ENCODE measurements at regions not wholly inside any gene's neighbourhood (a gene's known extent, or its start where the extent isn't known, plus 50 kb on each side); places are given as distances from the start of the nearest gene placed in this dataset.

- no peak overlapping the region for H3K4me3 ChIP-seq (ENCODE audit: low read length)
- TF ChIP-seq, protein P1, sequence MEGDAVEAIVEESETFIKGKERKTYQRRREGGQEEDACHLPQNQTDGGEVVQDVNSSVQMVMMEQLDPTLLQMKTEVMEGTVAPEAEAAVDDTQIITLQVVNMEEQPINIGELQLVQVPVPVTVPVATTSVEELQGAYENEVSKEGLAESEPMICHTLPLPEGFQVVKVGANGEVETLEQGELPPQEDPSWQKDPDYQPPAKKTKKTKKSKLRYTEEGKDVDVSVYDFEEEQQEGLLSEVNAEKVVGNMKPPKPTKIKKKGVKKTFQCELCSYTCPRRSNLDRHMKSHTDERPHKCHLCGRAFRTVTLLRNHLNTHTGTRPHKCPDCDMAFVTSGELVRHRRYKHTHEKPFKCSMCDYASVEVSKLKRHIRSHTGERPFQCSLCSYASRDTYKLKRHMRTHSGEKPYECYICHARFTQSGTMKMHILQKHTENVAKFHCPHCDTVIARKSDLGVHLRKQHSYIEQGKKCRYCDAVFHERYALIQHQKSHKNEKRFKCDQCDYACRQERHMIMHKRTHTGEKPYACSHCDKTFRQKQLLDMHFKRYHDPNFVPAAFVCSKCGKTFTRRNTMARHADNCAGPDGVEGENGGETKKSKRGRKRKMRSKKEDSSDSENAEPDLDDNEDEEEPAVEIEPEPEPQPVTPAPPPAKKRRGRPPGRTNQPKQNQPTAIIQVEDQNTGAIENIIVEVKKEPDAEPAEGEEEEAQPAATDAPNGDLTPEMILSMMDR (conservative IDR thresholded peaks at IDR 0.05; ENCODE audit: low read depth, low read length), result no peak
- DNase-seq (ENCODE audit: low read depth), result no peak
Observed at GRCh38 chr6:126616866-126617265, 277.0 kb downstream of the CENPW start.

DNA sequence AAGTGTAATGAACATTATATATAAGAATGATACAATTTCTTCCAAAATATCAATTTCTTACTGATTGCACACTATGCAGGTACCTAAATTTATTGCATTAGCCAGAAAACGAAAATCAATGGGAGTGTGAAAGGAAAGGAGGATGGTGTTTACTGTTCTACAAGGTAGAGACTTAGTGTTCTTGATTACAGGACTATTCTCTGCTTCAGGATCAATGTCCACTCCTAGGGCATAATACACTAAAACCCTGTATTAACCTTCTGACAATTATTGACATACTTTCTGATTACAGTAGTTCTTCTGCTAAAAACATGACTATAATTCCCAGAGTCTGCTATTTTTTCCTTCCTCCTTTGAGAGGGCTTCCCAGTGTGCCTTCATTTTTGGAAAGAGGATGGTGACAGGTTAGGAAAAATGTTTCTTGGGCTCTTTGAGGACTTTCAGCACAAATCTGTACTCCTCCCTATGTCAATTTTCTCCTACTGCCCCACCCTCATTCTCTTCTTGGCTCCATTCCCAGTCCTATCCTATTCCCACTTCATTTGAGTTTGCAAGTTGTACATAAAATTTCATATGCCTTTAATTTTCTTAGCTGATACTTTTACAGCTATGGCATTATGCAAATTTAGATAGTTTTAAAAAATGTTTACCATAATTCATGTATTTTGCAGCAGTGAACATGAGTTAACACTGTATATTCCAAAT, 278.9 kb downstream of the CENPW start:
- TF ChIP-seq, protein P1 (conservative IDR thresholded peaks at IDR 0.05; ENCODE audit: low read depth, low read length), result no peak
- H3K4me3 ChIP-seq (ENCODE audit: low read length), result no peak overlapping the region
- DNase-seq (ENCODE audit: low read depth), result no peak

GRCh38 chr6:126620719-126621118, 280.8 kb downstream of the CENPW start:
- no peak overlapping the region for H3K4me3 ChIP-seq (ENCODE audit: low read length)
- TF ChIP-seq, protein P1 (conservative IDR thresholded peaks at IDR 0.05; ENCODE audit: low read depth, low read length), result no peak
- DNase-seq (ENCODE audit: low read depth), result no peak

GRCh38 chr6:126625019-126625418, 285.1 kb downstream of the CENPW start:
- DNase-seq (ENCODE audit: low read depth), result peak; percentile 11
- no peak overlapping the region for H3K4me3 ChIP-seq (ENCODE audit: low read length)
- TF ChIP-seq, protein P1 (conservative IDR thresholded peaks at IDR 0.05; ENCODE audit: low read depth, low read length), result no peak

- H3K4me3 ChIP-seq (ENCODE audit: low read length), result no peak overlapping the region
- TF ChIP-seq, protein P1 (conservative IDR thresholded peaks at IDR 0.05; ENCODE audit: low read depth, low read length), result peak; percentile 20
- DNase-seq (ENCODE audit: low read depth), result no peak
Observed at GRCh38 chr6:126628125-126628524, 288.2 kb downstream of the CENPW start.

DNA sequence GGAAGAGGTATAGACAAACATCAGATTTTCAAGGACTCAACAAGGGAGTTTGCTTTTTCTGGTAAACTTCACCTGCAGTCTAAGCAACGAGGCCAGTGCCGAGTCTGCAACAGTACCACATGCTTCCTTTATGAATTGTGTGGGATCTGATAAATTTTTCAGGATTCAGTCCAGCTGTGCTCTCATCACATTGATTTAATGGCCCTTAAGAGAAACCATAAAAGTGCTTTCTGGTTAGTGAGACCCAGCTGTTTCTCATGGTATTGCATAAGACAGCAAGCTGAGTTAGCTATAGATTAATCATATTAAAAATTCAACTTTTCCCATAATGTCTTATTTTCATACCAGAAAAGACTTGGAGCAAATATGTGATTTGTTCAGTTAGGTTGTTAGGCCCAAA, 291.4 kb downstream of the CENPW start:
- no peak for DNase-seq (ENCODE audit: low read depth)
- TF ChIP-seq, protein P1 (conservative IDR thresholded peaks at IDR 0.05; ENCODE audit: low read depth, low read length), result no peak
- H3K4me3 ChIP-seq (ENCODE audit: low read length), result no peak overlapping the region

DNA sequence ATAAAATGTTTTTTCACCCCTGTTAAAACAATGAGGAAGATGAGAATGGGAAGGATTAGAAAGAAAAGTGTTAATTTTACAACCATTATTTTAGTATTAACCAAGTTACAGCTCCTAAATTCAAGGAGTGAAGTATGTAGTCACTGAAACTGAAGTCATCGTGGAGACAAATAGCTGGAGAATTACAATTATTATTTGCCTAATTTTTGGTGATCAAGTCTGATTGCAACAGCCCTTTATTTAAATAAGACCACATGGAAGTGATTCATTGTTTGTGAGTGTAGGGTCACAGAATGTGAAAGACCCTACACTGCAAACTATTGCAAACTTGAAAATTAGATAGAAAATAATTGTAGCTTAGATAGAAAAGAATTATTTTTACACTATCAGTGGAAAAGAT, 292.4 kb downstream of the CENPW start:
- TF ChIP-seq, protein P1 (conservative IDR thresholded peaks at IDR 0.05; ENCODE audit: low read depth, low read length), result no peak
- no peak overlapping the region for H3K4me3 ChIP-seq (ENCODE audit: low read length)
- DNase-seq (ENCODE audit: low read depth), result no peak
